VCaP (cell line): ENCODE measurements at regions not wholly inside any gene's neighbourhood (a gene's known extent, or its start where the extent isn't known, plus 50 kb on each side); places are given as distances from the start of the nearest gene placed in this dataset.
"Not testable (repeated sequence)": the region's sequence is repeated elsewhere in the genome, so short reads cannot be mapped to it uniquely, and the experiment has no call there.

Experiments
- H3K27ac ChIP-seq: fragments of 450-650 bp; 2 replicates; pipeline ENCODE4 v1.5.1; 2017
- CTCF ChIP-seq: fragments of 450-650 bp; conservative IDR thresholded peaks from 2 replicates; pipeline ENCODE4 v1.5.1; 2017; ENCODE audit warnings: mild to moderate bottlenecking, moderate library complexity

DNA sequence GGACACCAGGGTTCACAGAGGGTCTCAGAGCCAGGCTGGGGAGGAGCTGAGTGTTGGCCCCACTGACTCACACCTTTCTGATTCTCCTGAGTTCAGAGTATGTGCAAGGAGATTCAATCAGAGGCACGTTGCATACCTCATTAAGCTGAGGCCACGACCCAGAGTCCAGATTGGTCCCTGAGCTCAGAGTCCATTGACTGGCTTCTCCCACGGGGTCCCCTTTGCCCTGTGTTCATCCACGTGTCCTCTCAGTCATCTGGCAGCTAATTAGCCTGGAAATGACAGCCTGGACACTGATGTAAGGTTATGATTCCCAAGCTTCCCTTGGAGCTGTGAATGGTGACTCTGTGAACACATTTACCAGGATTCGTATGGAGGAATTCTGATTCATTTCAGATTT lies 267.2 kb downstream of the SH3BP4 start:
- no peak overlapping the region for H3K27ac ChIP-seq
- TF ChIP-seq CTCF, result no peak

DNA sequence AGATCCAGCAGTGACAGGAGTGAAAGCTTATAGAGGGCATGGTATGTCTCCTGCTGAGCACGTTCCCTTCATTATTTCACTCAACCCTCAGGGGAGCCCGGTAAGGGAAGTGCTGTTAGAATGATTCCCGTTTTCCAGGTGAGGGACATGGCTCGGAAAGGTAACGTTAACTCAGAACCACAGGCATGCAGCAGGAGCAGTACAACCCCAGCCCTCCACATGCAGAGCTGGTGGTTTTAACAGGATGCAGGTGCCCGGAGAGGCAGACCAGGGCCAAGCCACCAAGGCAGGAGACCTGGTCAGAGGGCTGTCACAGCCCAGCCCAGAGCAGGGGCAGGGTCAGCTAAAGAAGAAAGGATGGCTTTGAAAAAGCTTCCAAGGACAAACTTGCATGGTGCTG lies 268.5 kb downstream of the SH3BP4 start:
- H3K27ac ChIP-seq, result no peak overlapping the region
- no peak for TF ChIP-seq CTCF

GRCh38 chr2:235223011-235223410 lies 270.8 kb upstream of the AGAP1 start:
- no peak overlapping the region for H3K27ac ChIP-seq
- TF ChIP-seq CTCF, result no peak

- H3K27ac ChIP-seq, result no peak overlapping the region
- no peak for TF ChIP-seq CTCF
These were observed 269.4 kb upstream of the AGAP1 start for GRCh38 chr2:235224410-235224809.

- no peak for TF ChIP-seq CTCF
- no peak overlapping the region for H3K27ac ChIP-seq
These were observed 268.6 kb upstream of the AGAP1 start for GRCh38 chr2:235225261-235225660.

- no peak for TF ChIP-seq CTCF
- no peak overlapping the region for H3K27ac ChIP-seq
These were observed 266.3 kb upstream of the AGAP1 start for GRCh38 chr2:235227590-235227989.

DNA sequence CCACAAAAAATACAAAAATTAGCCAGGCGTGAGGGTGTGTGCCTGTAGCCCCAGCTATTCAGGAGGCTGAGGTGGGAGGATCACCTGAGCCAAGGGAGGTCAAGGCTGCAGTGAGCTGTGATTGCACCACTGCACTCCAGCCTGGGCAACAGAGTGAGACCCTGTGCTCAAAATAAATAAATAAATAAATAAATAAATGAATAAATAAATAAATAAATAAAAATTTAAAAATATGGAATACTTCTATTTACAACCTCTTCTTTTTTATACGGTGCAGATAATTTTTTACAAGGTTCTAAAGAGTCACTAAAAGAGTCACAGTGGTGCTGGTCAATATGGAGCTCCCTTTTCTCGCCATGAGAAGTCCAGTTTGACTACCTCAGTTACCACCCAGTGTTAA lies 265.4 kb upstream of the AGAP1 start:
- not testable (repeated sequence) for H3K27ac ChIP-seq

DNA sequence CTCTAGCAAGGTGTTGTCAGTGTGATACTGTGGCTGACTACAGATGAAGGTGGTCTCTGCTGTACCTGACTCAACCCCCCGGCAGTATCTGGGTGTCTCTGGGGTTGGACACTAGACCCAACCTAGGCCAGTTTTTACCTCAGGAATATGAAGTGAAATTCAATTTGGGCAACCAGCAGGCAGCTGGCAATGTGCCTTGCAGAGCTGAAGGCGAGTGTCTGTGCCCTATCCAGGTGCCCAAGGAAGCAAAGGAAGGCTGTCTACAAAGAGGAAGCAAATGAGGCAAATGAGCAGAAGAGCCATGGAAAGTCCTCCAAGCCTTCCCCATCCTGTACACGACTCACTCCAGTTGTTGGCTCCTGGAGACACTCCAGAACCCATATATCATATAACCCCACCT lies 264.6 kb upstream of the AGAP1 start:
- H3K27ac ChIP-seq, result no peak overlapping the region
- no peak for TF ChIP-seq CTCF
